K562 (cell line): ENCODE measurements at regions not wholly inside any gene's neighbourhood (a gene's known extent, or its start where the extent isn't known, plus 50 kb on each side); places are given as distances from the start of the nearest gene placed in this dataset.

Experiments used
- ATAC-seq: fragments of 200-7000 bp; cut with Tn5 transposase; 3 replicates; pipeline ENCODE4 v1.9.1; 2020; ENCODE audit warnings: moderate library complexity
- BruUV-seq: library from RNA; stranded (reverse); fragments of 400-500 nt; replicated peaks from 2 replicates; lab custom pipeline; 2021; lab: Mats Ljungman, UMichigan
- CTCF ChIA-PET: fragments of 300-600 bp; formaldehyde crosslinking; extraction: SDS; loops from one replicate; lab custom pipeline; 2021; ENCODE audit warnings: low intra/inter-chr PET ratio; lab: Yijun Ruan, JAX
- POLR2A ChIA-PET: fragments of 300-600, 350-650 bp; sonication (Branson Sonifier 250); formaldehyde crosslinking; extraction: SDS; loops from one replicate; lab custom pipeline; 2021; ENCODE audit warnings: antibody characterized with exemption, inconsistent platforms; lab: Yijun Ruan, JAX
- DNase-seq, 4 experiments: peaks; one replicate each; pipeline versions ENCODE4 v3.0.0 to v3.0.0-alpha.2; 2011 to 2018; ENCODE audit warnings: low spot score in 3 of 4, mixed read lengths in 3 of 4; ENCODE audit errors: extremely low read depth in 1 of 4
- FAIRE-seq: peaks from 2 replicates; lab custom pipeline; 2011; peaks lifted over from hg19 to GRCh38; lab: Jason Lieb, UNC
- H2AFZ ChIP-seq: 2 replicates; pipeline ENCODE4 v1.6.0; 2011; ENCODE audit warnings: low read depth, low read length, control low read depth, inconsistent platforms
- H3K27ac ChIP-seq: fragments of 200-600 bp; 3 replicates; pipeline ENCODE4 v1.8.0; 2011; ENCODE audit warnings: low read depth, mild to moderate bottlenecking, control low read depth, inconsistent platforms, low read length, moderate library complexity, mixed read lengths; ENCODE audit errors: extremely low read depth
- H3K27me3 ChIP-seq, 2 experiments: fragments of 300-600 bp in 1 of 2; 2 replicates in 1 of 2; 3 replicates in 1 of 2; pipeline versions ENCODE4 v1.6.0 to v1.8.0; 2011; ENCODE audit warnings: inconsistent platforms in 2 of 2, low read length in 2 of 2, mild to moderate bottlenecking in 1 of 2, mixed read lengths in 1 of 2, moderate library complexity in 1 of 2; ENCODE audit not compliant: control insufficient read depth in 2 of 2, insufficient read depth in 2 of 2
- H3K36me3 ChIP-seq: fragments of 300-600 bp; 3 replicates; pipeline ENCODE4 v1.8.0; 2011; ENCODE audit warnings: mild to moderate bottlenecking, low read length, inconsistent platforms; ENCODE audit not compliant: control insufficient read depth, insufficient read depth
- H3K4me1 ChIP-seq, 2 experiments: fragments of 200-600 bp in 1 of 2; replicated peaks in 1 of 2; 2 replicates in 1 of 2; 3 replicates in 1 of 2; pipeline versions ENCODE4 v1.5.1 to v1.8.0; 2011; ENCODE audit warnings: inconsistent platforms in 2 of 2, low read length in 2 of 2, mild to moderate bottlenecking in 1 of 2, mixed read lengths in 1 of 2, moderate library complexity in 1 of 2; ENCODE audit not compliant: control insufficient read depth in 2 of 2, insufficient read depth in 2 of 2
- H3K4me2 ChIP-seq: 2 replicates; pipeline ENCODE4 v1.6.1; 2011; ENCODE audit warnings: low read length, control low read depth, inconsistent platforms, mixed read lengths; ENCODE audit not compliant: insufficient read depth
- H3K4me3 ChIP-seq: fragments of 200-600 bp; sonication (generic), shearing (Covaris generic); 2 replicates; pipeline ENCODE4 v1.5.1; 2016; ENCODE audit warnings: control low read depth, inconsistent platforms
- H3K79me2 ChIP-seq: fragments of 200-600 bp; 3 replicates; pipeline ENCODE4 v1.8.0; 2011; ENCODE audit warnings: low read length, inconsistent platforms; ENCODE audit not compliant: control insufficient read depth, insufficient read depth
- H3K9ac ChIP-seq, 2 experiments: 2 replicates each; pipeline versions ENCODE4 v1.6.0 to v1.6.1; 2011; ENCODE audit warnings: low read depth in 2 of 2, low read length in 2 of 2, control low read depth in 1 of 2, inconsistent platforms in 1 of 2, mild to moderate bottlenecking in 1 of 2, mixed read lengths in 1 of 2; ENCODE audit not compliant: insufficient read depth in 1 of 2
- H3K9me1 ChIP-seq: one replicate; pipeline ENCODE4 v1.6.0; 2011; ENCODE audit warnings: inconsistent platforms, mild to moderate bottlenecking, low read length, moderate library complexity; ENCODE audit not compliant: control insufficient read depth, insufficient read depth
- H3K9me3 ChIP-seq: replicated peaks from 2 replicates; pipeline ENCODE4 v1.5.1; 2011; ENCODE audit warnings: low read depth, low read length, inconsistent platforms; ENCODE audit not compliant: control insufficient read depth, insufficient read depth
- H4K20me1 ChIP-seq: replicated peaks from 2 replicates; pipeline ENCODE4 v1.6.1; 2011; ENCODE audit warnings: low read length, inconsistent platforms, mixed read lengths; ENCODE audit not compliant: control insufficient read depth, insufficient read depth
- JUND ChIP-seq, 2 experiments: IDR thresholded peaks; 2 replicates in 1 of 2; 3 replicates in 1 of 2; pipeline ENCODE4 v1.6.1; 2011; ENCODE audit warnings: borderline replicate concordance in 2 of 2, low read depth in 2 of 2, low read length in 2 of 2, improper control_type of control experiment in 1 of 2, missing biosample characterization in 1 of 2, missing genetic modification characterization in 1 of 2, missing genetic modification reagents in 1 of 2
- KLF10 ChIP-seq: fragments of 250-450 bp; sonication (Bioruptor Pico); IDR thresholded peaks from 2 replicates; pipeline ENCODE4 v1.6.1; 2021; ENCODE audit warnings: matching md5 sums
- NCOA4 ChIP-seq: fragments of 450-650 bp; IDR thresholded peaks from 2 replicates; pipeline ENCODE4 v1.6.1; 2018; ENCODE audit warnings: mild to moderate bottlenecking; ENCODE audit not compliant: partially characterized antibody
- NFRKB ChIP-seq: fragments of 450-650 bp; IDR thresholded peaks from 2 replicates; pipeline ENCODE4 v1.6.1; 2016; ENCODE audit warnings: low read depth
- NRF1 ChIP-seq, 2 experiments: fragments of 450-650 bp; IDR thresholded peaks in 1 of 2; conservative IDR thresholded peaks in 1 of 2; 2 replicates each; pipeline ENCODE4 v1.6.1; 2014; ENCODE audit warnings: mild to moderate bottlenecking in 2 of 2
- NUFIP1 ChIP-seq: fragments of 450-650 bp; IDR thresholded peaks from 2 replicates; pipeline ENCODE4 v1.6.1; 2018; ENCODE audit not compliant: partially characterized antibody
- RBM14 ChIP-seq: fragments of 200-400 bp; formaldehyde crosslinking; IDR thresholded peaks from 2 replicates; pipeline ENCODE4 v1.6.1; 2018; ENCODE audit warnings: low read depth, mild to moderate bottlenecking, low read length, moderate library complexity, borderline replicate concordance; ENCODE audit not compliant: insufficient read depth
- SAFB2 ChIP-seq: fragments of 200-400 bp; formaldehyde crosslinking; IDR thresholded peaks from 2 replicates; pipeline ENCODE4 v1.6.1; 2018; ENCODE audit warnings: borderline replicate concordance, low read length, low read depth, moderate library complexity; ENCODE audit not compliant: severe bottlenecking
- SMAD3 ChIP-seq: fragments of 450-650 bp; formaldehyde crosslinking; conservative IDR thresholded peaks from 2 replicates; pipeline ENCODE4 v1.4.0; 2020; ENCODE audit warnings: mild to moderate bottlenecking
- ZBTB2 ChIP-seq: fragments of 450-650 bp; IDR thresholded peaks from 2 replicates; pipeline ENCODE4 v1.6.1; 2016; ENCODE audit warnings: antibody characterized with exemption
- ZNF143 ChIP-seq: sonication (generic); formaldehyde crosslinking; IDR thresholded peaks from 2 replicates; pipeline ENCODE4 v1.9.0; 2022; ENCODE audit warnings: mild to moderate bottlenecking, missing genetic modification reagents
- ZNF23 ChIP-seq: fragments of 250-450 bp; sonication (Bioruptor Pico); IDR thresholded peaks from 2 replicates; pipeline ENCODE4 v1.4.0; 2020; ENCODE audit warnings: mild to moderate bottlenecking
- ZNF354B ChIP-seq: fragments of 250-450 bp; sonication (Bioruptor Pico); IDR thresholded peaks from 2 replicates; pipeline ENCODE4 v1.4.0; 2020
- ZNF561 ChIP-seq: fragments of 450-650 bp; formaldehyde crosslinking; conservative IDR thresholded peaks from 2 replicates; pipeline ENCODE4 v1.4.0; 2020; ENCODE audit warnings: mild to moderate bottlenecking, moderate library complexity
- ZNF57 ChIP-seq: fragments of 450-650 bp; formaldehyde crosslinking; IDR thresholded peaks from 2 replicates; pipeline ENCODE4 v1.4.0; 2020; ENCODE audit warnings: mild to moderate bottlenecking, moderate library complexity
- WGBS: fragments of 100-300 bp; shearing (Covaris generic); methylation state at CpG from one replicate; pipeline ENCODE4 v1.1.6; 2016; ENCODE audit warnings: low coverage, mixed read lengths; ENCODE audit not compliant: insufficient coverage; ENCODE audit errors: missing lambda C conversion rate; 5-methylcytosine and 5-hydroxymethylcytosine counted together
- in situ Hi-C: fragments of 300-500 bp; cut with MboI; formaldehyde crosslinking; loops from 4 replicates; pipeline ENCODE4 v1.15.0; 2018; ENCODE audit warnings: inconsistent platforms, mixed read lengths
- intact Hi-C: fragments of 100-400 bp; cut with micrococcal nuclease; formaldehyde crosslinking; loops from 2 replicates; pipeline ENCODE4 v1.14.2; 2022
- TF ChIP-seq, protein P1 (sequence below): sonication (generic); formaldehyde crosslinking; IDR thresholded peaks from 2 replicates; pipeline ENCODE4 v1.8.1; 2022; ENCODE audit warnings: missing genetic modification reagents
- TF ChIP-seq, protein P2 (sequence below): fragments of 250-450 bp; sonication (Bioruptor Pico); IDR thresholded peaks from 2 replicates; pipeline ENCODE4 v1.4.0; 2020; ENCODE audit warnings: mild to moderate bottlenecking, moderate library complexity

DNA sequence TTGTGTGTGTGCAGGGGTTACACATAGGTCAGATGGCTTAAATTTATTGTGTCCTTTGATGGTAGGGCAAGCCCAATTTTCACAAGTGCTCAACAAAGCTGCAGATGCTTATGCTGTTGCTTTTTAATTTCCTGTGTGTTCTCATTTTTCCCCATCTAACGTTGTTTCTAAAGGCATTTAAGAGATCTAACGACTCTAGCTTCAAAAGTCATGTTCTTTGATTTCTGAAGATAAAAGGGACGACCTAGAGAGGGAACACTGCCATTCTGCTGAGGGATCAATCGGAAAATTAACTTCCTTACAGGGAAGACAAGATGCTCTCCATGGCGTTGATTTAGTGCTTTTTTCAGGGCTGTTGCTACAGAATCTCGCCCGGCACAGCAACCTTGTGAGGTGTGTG, 79.0 kb upstream of the GNG2 start:
- FAIRE-seq (no peak), ATAC-seq (no peak), DNase-seq (no peak)
- Histone ChIP-seq H3K27ac (no peak overlapping the region), H4K20me1 (no peaks in the 10 kb centered on the region), H3K9ac (no peak overlapping the region), H3K36me3 (no peaks in the 10 kb centered on the region), H3K4me2 (no peak overlapping the region), H3K9me3 (no peaks in the 10 kb centered on the region), H3K4me3 (no peak overlapping the region), H3K4me1 (no peaks in the 10 kb centered on the region), H3K79me2 (no peaks in the 10 kb centered on the region), H3K27me3 (no peaks in the 10 kb centered on the region), H3K9me1 (peaks cover 3% of the 10 kb centered on the region), H2AFZ (no peak overlapping the region)
- TF ChIP-seq ZNF23 (no peak), NCOA4 (no peak), SMAD3 (no peak), KLF10 (CRISPR knock-in tag) (no peak), ZNF57 (CRISPR knock-in tag) (no peak), ZNF561 (CRISPR knock-in tag) (no peak), NFRKB (no peak), NUFIP1 (no peak), NRF1 (conservative IDR thresholded peaks at IDR 0.05 in 1 of 2, IDR thresholded peaks at IDR 0.05 in 1 of 2) (no peak), ZNF143 (CRISPR knock-in tag) (no peak), RBM14 (no peak), ZBTB2 (no peak), SAFB2 (no peak), JUND (IDR thresholded peaks at IDR 0.05; ENCODE audit: borderline replicate concordance, low read depth, low read length) (no peak), JUND (tag; IDR thresholded peaks at IDR 0.05; ENCODE audit: borderline replicate concordance, low read depth, low read length) (no peak), ZNF354B (CRISPR knock-in tag) (no peak)
- TF ChIP-seq, protein P1, sequence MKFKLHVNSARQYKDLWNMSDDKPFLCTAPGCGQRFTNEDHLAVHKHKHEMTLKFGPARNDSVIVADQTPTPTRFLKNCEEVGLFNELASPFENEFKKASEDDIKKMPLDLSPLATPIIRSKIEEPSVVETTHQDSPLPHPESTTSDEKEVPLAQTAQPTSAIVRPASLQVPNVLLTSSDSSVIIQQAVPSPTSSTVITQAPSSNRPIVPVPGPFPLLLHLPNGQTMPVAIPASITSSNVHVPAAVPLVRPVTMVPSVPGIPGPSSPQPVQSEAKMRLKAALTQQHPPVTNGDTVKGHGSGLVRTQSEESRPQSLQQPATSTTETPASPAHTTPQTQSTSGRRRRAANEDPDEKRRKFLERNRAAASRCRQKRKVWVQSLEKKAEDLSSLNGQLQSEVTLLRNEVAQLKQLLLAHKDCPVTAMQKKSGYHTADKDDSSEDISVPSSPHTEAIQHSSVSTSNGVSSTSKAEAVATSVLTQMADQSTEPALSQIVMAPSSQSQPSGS = no peak
- TF ChIP-seq, protein P2, sequence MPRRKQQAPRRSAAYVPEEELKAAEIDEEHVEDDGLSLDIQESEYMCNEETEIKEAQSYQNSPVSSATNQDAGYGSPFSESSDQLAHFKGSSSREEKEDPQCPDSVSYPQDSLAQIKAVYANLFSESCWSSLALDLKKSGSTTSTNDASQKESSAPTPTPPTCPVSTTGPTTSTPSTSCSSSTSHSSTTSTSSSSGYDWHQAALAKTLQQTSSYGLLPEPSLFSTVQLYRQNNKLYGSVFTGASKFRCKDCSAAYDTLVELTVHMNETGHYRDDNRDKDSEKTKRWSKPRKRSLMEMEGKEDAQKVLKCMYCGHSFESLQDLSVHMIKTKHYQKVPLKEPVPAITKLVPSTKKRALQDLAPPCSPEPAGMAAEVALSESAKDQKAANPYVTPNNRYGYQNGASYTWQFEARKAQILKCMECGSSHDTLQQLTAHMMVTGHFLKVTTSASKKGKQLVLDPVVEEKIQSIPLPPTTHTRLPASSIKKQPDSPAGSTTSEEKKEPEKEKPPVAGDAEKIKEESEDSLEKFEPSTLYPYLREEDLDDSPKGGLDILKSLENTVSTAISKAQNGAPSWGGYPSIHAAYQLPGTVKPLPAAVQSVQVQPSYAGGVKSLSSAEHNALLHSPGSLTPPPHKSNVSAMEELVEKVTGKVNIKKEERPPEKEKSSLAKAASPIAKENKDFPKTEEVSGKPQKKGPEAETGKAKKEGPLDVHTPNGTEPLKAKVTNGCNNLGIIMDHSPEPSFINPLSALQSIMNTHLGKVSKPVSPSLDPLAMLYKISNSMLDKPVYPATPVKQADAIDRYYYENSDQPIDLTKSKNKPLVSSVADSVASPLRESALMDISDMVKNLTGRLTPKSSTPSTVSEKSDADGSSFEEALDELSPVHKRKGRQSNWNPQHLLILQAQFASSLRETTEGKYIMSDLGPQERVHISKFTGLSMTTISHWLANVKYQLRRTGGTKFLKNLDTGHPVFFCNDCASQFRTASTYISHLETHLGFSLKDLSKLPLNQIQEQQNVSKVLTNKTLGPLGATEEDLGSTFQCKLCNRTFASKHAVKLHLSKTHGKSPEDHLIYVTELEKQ (CRISPR knock-in tag) = no peak
- 2% methylated on average over 7 of the region's 7 CpGs for WGBS
- intact Hi-C loops (loop anchor here (5.0 kb wide), 1 partner anchor 196 kb away; no protein-coding TSS in a partner anchor), in situ Hi-C loops (no loop called here)
- CTCF ChIA-PET = interaction anchor here (2.0 kb wide), 1 partner anchor 498 kb away, joined by 10 read pairs; no protein-coding TSS in a partner anchor
- POLR2A ChIA-PET = no interaction called here
- no TSS peak for BruUV-seq
